ENCODE measurements at regions not wholly inside any gene's neighbourhood (a gene's known extent, or its start where the extent isn't known, plus 50 kb on each side); places are given as distances from the start of the nearest gene placed in this dataset.
"Not testable (repeated sequence)": the region's sequence is repeated elsewhere in the genome, so short reads cannot be mapped to it uniquely, and the experiment has no call there.

- no peak for DNase-seq
Observed at GRCh38 chr11:71181566-71181965, 70.8 kb downstream of the SHANK2 start.

- DNase-seq, result no peak
Observed at GRCh38 chr11:71180694-71181470, 71.5 kb downstream of the SHANK2 start.

- no peak for DNase-seq
Observed at GRCh38 chr11:71179877-71180605, 72.3 kb downstream of the SHANK2 start.

GRCh38 chr11:71178076-71178475 lies 74.3 kb downstream of the SHANK2 start:
- DNase-seq, result no peak

GRCh38 chr11:71176812-71177211 lies 75.6 kb downstream of the SHANK2 start:
- no peak for DNase-seq

GRCh38 chr11:71173709-71174108 lies 78.7 kb downstream of the SHANK2 start:
- DNase-seq, result no peak

- DNase-seq, result no peak
Observed at GRCh38 chr11:71172680-71173079, 79.7 kb downstream of the SHANK2 start.

GRCh38 chr11:71171576-71171975 lies 80.8 kb downstream of the SHANK2 start:
- no peak for DNase-seq

- DNase-seq, result no peak
Observed at GRCh38 chr11:71170624-71171423, 81.6 kb downstream of the SHANK2 start.

GRCh38 chr11:71169313-71169712 lies 83.1 kb downstream of the SHANK2 start:
- no peak for DNase-seq

- DNase-seq, result not testable (repeated sequence)
Observed at GRCh38 chr11:71167814-71168213, 84.6 kb downstream of the SHANK2 start.

- DNase-seq, result no peak
Observed at GRCh38 chr11:71165771-71166170, 86.6 kb downstream of the SHANK2 start.

GRCh38 chr11:71164621-71165020 lies 87.8 kb downstream of the SHANK2 start:
- DNase-seq, result no peak

GRCh38 chr11:71164186-71164585 lies 88.2 kb downstream of the SHANK2 start:
- DNase-seq, result no peak

- DNase-seq, result no peak
Observed at GRCh38 chr11:71163371-71163770, 89.0 kb downstream of the SHANK2 start.

GRCh38 chr11:71158936-71159335 lies 93.4 kb downstream of the SHANK2 start:
- DNase-seq, result no peak

GRCh38 chr11:71157676-71158075 lies 94.7 kb downstream of the SHANK2 start:
- not testable (repeated sequence) for DNase-seq

- no peak for DNase-seq
Observed at GRCh38 chr11:71156301-71156700, 96.1 kb downstream of the SHANK2 start.

- DNase-seq, result no peak
Observed at GRCh38 chr11:71155846-71156245, 96.5 kb downstream of the SHANK2 start.

GRCh38 chr11:71154261-71154805 lies 98.0 kb downstream of the SHANK2 start:
- no peak for DNase-seq

- no peak for DNase-seq
Observed at GRCh38 chr11:71153005-71153390, 99.4 kb downstream of the SHANK2 start.

- DNase-seq, result not testable (repeated sequence)
Observed at GRCh38 chr11:71152312-71153004, 99.9 kb downstream of the SHANK2 start.

- no peak for DNase-seq
Observed at GRCh38 chr11:71151561-71151960, 100.8 kb downstream of the SHANK2 start.
